Endothelial cell (in vitro differentiated cells): ENCODE measurements at regions not wholly inside any gene's neighbourhood (a gene's known extent, or its start where the extent isn't known, plus 50 kb on each side); places are given as distances from the start of the nearest gene placed in this dataset.

Experiments
- DNase-seq: peaks from one replicate; pipeline ENCODE4 v3.0.0; 2021; ENCODE audit warnings: low spot score
- H3K27ac Mint-ChIP-seq: one replicate; pipeline ENCODE4 v1.8.0; 2021; ENCODE audit warnings: mixed read lengths, inconsistent platforms; ENCODE audit not compliant: unreplicated experiment
- H3K27me3 Mint-ChIP-seq: one replicate; pipeline ENCODE4 v1.8.0; 2021; ENCODE audit warnings: mild to moderate bottlenecking, moderate library complexity, mixed read lengths, inconsistent platforms; ENCODE audit not compliant: unreplicated experiment
- H3K36me3 Mint-ChIP-seq: one replicate; pipeline ENCODE4 v1.8.0; 2021; ENCODE audit warnings: mild to moderate bottlenecking, low read depth, mixed read lengths, inconsistent platforms; ENCODE audit not compliant: unreplicated experiment
- H3K4me1 Mint-ChIP-seq: one replicate; pipeline ENCODE4 v1.8.0; 2021; ENCODE audit warnings: mild to moderate bottlenecking, mixed read lengths, inconsistent platforms; ENCODE audit not compliant: unreplicated experiment
- H3K4me3 Mint-ChIP-seq: one replicate; pipeline ENCODE4 v1.8.0; 2021; ENCODE audit warnings: mild to moderate bottlenecking, mixed read lengths, inconsistent platforms; ENCODE audit not compliant: unreplicated experiment
- H3K9me3 Mint-ChIP-seq: one replicate; pipeline ENCODE4 v1.8.0; 2021; ENCODE audit warnings: mixed read lengths, inconsistent platforms; ENCODE audit not compliant: unreplicated experiment
- CTCF ChIP-seq: fragments of 200-600 bp; sonication (generic); IDR thresholded peaks from one replicate; pipeline ENCODE4 v1.5.0; 2021; ENCODE audit warnings: antibody characterized with exemption; ENCODE audit not compliant: unreplicated experiment

GRCh38 chr5:92991581-92992067 lies 589.4 kb downstream of the NR2F1-AS1 start:
- no peak for DNase-seq
- no peaks in the 10 kb centered on the region for H3K27me3 Mint-ChIP-seq
- peaks cover 4% of the 10 kb centered on the region for H3K9me3 Mint-ChIP-seq
- TF ChIP-seq CTCF: no peak
- peaks cover 4% of the 10 kb centered on the region for H3K36me3 Mint-ChIP-seq
- H3K4me1 Mint-ChIP-seq: no peaks in the 10 kb centered on the region
- no peak overlapping the region for H3K27ac Mint-ChIP-seq
- H3K4me3 Mint-ChIP-seq: no peak overlapping the region

GRCh38 chr5:92990771-92991170 lies 590.2 kb downstream of the NR2F1-AS1 start:
- H3K27me3 Mint-ChIP-seq: no peaks in the 10 kb centered on the region

DNA sequence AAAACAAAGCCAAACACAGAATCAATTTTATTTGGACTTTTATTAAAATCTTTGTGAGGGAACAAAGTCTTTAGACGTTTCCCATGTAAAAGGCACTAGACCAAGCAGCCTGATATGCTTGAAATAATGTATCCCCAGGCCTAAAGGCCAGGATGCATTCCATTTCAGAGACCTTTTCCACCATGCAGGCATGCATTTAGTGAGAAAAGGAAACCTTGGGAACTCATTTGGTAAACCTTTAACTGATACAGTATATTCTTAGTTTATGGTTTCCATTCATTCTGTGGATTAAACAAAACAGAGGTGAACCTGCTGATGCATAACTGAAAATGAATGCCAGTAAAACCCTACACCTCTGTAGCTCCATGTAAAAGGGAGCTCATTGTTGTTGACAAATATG lies 600.0 kb downstream of the NR2F1-AS1 start:
- DNase-seq: no peak
- Mint-ChIP-seq H3K9me3 (no peaks in the 10 kb centered on the region), H3K27ac (no peak overlapping the region), H3K4me1 (no peaks in the 10 kb centered on the region), H3K4me3 (no peak overlapping the region), H3K36me3 (no peaks in the 10 kb centered on the region), H3K27me3 (no peaks in the 10 kb centered on the region)
- TF ChIP-seq CTCF: no peak

More at GRCh38 chr5:92990771-92991170, 590.2 kb downstream of the NR2F1-AS1 start:
- no peak for TF ChIP-seq CTCF
- DNase-seq: no peak
- Mint-ChIP-seq H3K36me3 (peaks cover 4% of the 10 kb centered on the region), H3K27ac (no peak overlapping the region), H3K4me3 (no peak overlapping the region), H3K9me3 (peaks cover 4% of the 10 kb centered on the region), H3K4me1 (no peaks in the 10 kb centered on the region)

DNA sequence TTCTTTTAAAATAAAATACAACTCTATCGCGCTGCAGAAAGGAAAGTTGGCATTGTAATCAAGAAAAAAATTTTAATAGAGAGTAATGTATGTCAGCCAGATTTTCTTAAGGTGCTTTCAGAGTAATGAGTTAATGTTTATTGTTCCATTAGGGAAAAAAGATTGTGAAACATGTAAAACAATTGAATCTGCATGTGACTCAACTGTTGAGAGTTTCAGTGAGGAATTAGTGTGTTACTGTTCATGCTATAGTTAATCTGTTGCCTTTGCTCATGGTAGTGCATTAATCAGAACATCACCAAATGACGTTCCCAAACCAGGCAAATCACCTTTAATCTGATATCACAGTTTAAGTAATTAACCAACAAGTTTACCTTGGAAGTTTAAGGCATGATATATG lies 600.5 kb downstream of the NR2F1-AS1 start:
- no peaks in the 10 kb centered on the region for H3K4me1 Mint-ChIP-seq
- no peak for TF ChIP-seq CTCF
- H3K36me3 Mint-ChIP-seq: no peaks in the 10 kb centered on the region
- no peaks in the 10 kb centered on the region for H3K9me3 Mint-ChIP-seq
- no peak overlapping the region for H3K4me3 Mint-ChIP-seq
- no peak overlapping the region for H3K27ac Mint-ChIP-seq
- H3K27me3 Mint-ChIP-seq: no peaks in the 10 kb centered on the region
- no peak for DNase-seq

GRCh38 chr5:92979716-92980115 lies 601.3 kb downstream of the NR2F1-AS1 start:
- Mint-ChIP-seq H3K9me3 (no peaks in the 10 kb centered on the region), H3K27ac (no peak overlapping the region), H3K36me3 (no peaks in the 10 kb centered on the region), H3K4me1 (no peaks in the 10 kb centered on the region), H3K4me3 (no peak overlapping the region), H3K27me3 (no peaks in the 10 kb centered on the region)
- TF ChIP-seq CTCF: no peak
- DNase-seq: no peak
